BLaER1 (cell line): ENCODE measurements at regions not wholly inside any gene's neighbourhood (a gene's known extent, or its start where the extent isn't known, plus 50 kb on each side); places are given as distances from the start of the nearest gene placed in this dataset.

Source experiments
- H3K27ac ChIP-seq: shearing (Covaris generic); formaldehyde crosslinking; 2 replicates; pipeline ENCODE4 v1.8.1; 2022
- H3K27me3 ChIP-seq: shearing (Covaris generic); formaldehyde crosslinking; 2 replicates; pipeline ENCODE4 v1.8.1; 2022
- H3K36me3 ChIP-seq: shearing (Covaris generic); formaldehyde crosslinking; 2 replicates; pipeline ENCODE4 v1.8.1; 2022
- H3K4me1 ChIP-seq: shearing (Covaris generic); formaldehyde crosslinking; 2 replicates; pipeline ENCODE4 v1.8.1; 2022
- H3K4me2 ChIP-seq: shearing (Covaris generic); formaldehyde crosslinking; 2 replicates; pipeline ENCODE4 v1.8.1; 2022
- H3K4me3 ChIP-seq: shearing (Covaris generic); formaldehyde crosslinking; 2 replicates; pipeline ENCODE4 v1.8.1; 2022
- H3K9ac ChIP-seq: shearing (Covaris generic); formaldehyde crosslinking; 2 replicates; pipeline ENCODE4 v1.8.1; 2022
- H3K9me3 ChIP-seq: shearing (Covaris generic); formaldehyde crosslinking; 2 replicates; pipeline ENCODE4 v1.8.1; 2022
- H4K20me1 ChIP-seq: shearing (Covaris generic); formaldehyde crosslinking; 2 replicates; pipeline ENCODE4 v1.8.1; 2022
- Cebpa-rat ChIP-seq: shearing (Covaris generic); IDR thresholded peaks from 2 replicates; pipeline ENCODE4 v1.8.1; 2022

DNA sequence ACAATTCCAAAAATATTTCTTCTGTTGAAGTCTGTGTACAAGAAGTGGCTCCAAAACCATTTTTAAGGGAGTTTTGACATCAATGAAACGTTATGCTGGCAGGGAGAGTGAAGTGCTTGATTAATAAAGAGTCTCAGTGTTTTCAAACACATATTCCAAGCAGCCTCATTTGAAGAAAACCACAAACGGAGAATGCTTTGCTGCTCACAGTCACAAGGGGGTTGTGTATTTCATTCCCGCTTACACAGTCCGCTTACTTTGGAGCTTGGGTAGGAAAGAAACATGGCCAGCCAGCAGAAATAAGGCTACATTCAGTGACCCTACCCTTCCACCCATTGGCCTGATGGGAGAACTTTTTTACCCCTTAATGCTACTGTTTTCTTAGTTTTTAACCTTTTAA is 586.2 kb downstream of the RAB28 start:
- Histone ChIP-seq H3K4me1 (no peaks in the 10 kb centered on the region), H3K27ac (no peak overlapping the region), H4K20me1 (no peaks in the 10 kb centered on the region), H3K36me3 (no peaks in the 10 kb centered on the region), H3K9ac (no peak overlapping the region), H3K9me3 (no peaks in the 10 kb centered on the region), H3K27me3 (no peaks in the 10 kb centered on the region), H3K4me3 (no peak overlapping the region), H3K4me2 (no peak overlapping the region)
- TF ChIP-seq Cebpa-rat, result no peak

DNA sequence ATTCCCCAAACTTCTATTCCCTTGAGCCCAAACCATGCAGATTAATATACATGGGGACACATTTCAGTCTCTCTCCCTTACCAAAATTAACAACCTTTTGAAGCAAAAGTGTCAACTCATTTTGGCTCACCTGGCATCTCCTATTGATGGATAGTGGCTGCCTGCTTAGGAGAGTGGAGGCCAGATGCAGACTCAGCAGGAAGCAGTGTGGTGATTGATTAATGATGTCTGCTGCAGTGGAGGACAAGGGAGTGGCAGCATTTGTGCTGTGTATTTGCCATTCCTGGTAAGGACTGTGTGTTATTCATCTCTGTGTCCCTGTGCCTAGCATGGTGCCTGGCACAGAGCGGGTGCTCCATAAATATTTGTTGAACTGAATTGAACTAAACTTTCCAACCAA is 590.1 kb downstream of the RAB28 start:
- no peaks in the 10 kb centered on the region for H3K36me3 ChIP-seq
- no peak overlapping the region for H3K9ac ChIP-seq
- H3K4me3 ChIP-seq, result no peak overlapping the region
- H3K27ac ChIP-seq, result no peak overlapping the region
- no peaks in the 10 kb centered on the region for H3K9me3 ChIP-seq
- H3K4me1 ChIP-seq, result no peaks in the 10 kb centered on the region
- no peak for TF ChIP-seq Cebpa-rat
- H3K4me2 ChIP-seq, result no peak overlapping the region
- H4K20me1 ChIP-seq, result no peaks in the 10 kb centered on the region
- H3K27me3 ChIP-seq, result no peaks in the 10 kb centered on the region

DNA sequence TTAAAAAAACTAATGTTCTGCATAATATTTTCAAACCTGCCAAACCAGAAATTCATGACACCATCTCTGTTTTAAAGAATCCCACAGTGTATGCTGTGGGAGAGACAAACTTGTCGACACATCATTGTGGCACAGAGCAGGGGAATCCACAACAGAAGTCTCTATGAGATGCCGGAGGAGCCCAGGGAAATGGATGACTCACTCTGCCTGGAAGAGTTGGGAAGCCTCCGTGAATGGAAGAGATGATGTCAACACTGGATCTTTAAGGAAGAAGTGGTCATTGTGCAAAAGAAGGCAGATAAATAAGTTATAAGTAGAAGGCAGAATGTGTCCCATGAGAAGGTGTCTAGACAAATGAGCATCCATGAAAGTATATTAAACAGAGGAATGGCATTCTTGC is 595.1 kb downstream of the RAB28 start:
- TF ChIP-seq Cebpa-rat, result no peak
- Histone ChIP-seq H3K4me1 (no peaks in the 10 kb centered on the region), H4K20me1 (no peaks in the 10 kb centered on the region), H3K27ac (no peak overlapping the region), H3K36me3 (no peaks in the 10 kb centered on the region), H3K9ac (no peak overlapping the region), H3K27me3 (no peaks in the 10 kb centered on the region), H3K4me2 (no peak overlapping the region), H3K4me3 (no peak overlapping the region), H3K9me3 (no peaks in the 10 kb centered on the region)

DNA sequence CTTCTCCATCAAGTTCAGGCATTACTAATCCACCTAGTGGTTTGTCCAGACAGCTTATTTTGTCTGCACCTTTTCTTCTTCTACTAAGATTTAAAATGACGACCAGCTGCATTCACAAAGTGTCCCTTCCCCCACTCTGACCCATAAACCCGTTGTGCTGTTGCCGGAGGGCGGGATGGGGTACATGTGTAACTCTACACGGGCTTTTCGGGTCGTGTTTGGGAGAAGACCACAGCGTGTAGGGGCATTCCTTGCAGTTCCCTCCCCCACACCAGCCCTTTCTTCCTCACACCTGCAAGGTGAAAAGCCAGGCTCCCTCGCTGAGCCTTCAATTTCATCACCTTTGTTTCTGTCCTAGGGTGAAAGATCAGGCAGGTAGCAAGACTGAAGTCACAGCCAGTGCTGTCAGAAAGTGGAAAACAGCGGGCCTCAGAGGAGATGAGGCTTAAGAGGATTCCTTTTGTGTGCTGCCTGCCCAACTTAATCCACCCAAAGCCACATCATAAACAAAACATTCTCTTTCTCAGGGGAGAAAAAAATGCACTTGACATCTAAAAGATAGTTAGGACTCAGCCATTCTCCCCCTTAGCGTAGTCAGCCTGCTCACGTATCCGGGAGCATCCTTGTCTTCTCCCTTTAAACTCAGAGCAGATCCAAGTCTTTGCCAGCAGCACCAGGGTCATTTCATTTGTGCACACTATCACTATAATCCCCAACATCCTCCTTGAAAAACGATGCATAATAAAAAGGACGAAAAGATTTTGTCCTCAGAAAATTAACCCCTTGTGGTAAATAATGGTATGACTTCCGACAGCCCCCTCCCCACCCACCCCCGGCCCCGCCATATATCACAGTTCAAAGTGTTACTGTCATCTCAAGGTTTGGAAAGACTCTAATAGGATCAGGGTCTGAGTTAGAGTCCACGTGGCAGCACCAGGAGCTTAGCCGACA is 599.0 kb downstream of the RAB28 start:
- no peaks in the 10 kb centered on the region for H3K9me3 ChIP-seq
- H3K27me3 ChIP-seq, result no peaks in the 10 kb centered on the region
- no peak overlapping the region for H3K4me2 ChIP-seq
- no peaks in the 10 kb centered on the region for H4K20me1 ChIP-seq
- H3K4me3 ChIP-seq, result no peak overlapping the region
- no peak overlapping the region for H3K27ac ChIP-seq
- H3K4me1 ChIP-seq, result no peaks in the 10 kb centered on the region
- no peak for TF ChIP-seq Cebpa-rat
- no peak overlapping the region for H3K9ac ChIP-seq
- H3K36me3 ChIP-seq, result no peaks in the 10 kb centered on the region

DNA sequence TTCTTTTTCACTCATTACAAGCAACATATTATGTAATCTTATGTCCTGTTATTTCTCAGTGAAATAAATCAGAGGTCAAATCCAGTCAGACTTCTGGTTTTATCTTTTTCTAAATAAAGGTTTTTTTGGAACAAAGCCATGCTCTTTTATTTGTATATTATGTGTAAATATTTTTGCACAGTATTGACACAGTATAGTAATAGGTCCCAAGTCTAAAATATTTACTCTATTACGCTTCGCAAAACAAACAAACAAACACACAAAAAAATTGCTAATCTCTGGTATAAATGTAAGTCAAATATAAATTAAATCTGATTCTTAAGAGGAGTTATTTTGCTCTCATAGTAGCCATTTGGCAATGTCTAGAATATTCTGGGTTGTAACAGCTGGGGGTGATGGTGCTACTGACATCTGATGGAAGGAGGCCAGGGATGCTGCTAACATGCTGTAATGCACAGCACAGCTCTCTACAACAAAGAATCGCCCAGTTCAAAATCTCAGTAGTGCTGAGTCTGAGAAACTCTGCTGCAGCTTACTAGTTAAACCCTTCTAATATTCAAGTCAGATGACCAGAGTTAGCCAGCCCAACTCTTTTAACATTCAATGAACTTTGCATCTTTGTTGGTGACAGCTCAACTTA is 602.1 kb downstream of the RAB28 start:
- Histone ChIP-seq H3K36me3 (no peaks in the 10 kb centered on the region), H3K4me3 (no peak overlapping the region), H3K9ac (no peak overlapping the region), H4K20me1 (no peaks in the 10 kb centered on the region), H3K27ac (no peak overlapping the region), H3K4me1 (no peaks in the 10 kb centered on the region), H3K9me3 (no peaks in the 10 kb centered on the region; the same call in 1 of the 2 replicates), H3K4me2 (no peak overlapping the region), H3K27me3 (no peaks in the 10 kb centered on the region)
- no peak for TF ChIP-seq Cebpa-rat

DNA sequence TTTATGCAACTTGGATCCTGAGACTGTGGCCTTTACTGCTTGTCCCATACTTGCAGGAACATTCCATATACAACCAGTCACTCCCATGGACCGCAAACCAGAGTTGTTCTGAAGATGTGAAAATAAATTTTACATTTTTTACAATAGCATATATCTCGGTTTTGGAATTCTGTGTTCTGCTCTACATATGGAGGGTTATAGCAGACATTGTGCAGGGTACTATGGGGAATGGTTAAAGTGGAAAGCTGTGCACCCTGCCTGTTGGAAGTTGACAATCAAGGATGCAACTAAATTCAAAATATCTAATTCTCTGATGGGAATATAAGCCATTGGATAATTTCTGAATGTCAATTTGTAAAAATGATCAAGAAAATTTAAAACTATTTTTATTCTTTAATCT is 603.3 kb downstream of the RAB28 start:
- H3K36me3 ChIP-seq, result no peaks in the 10 kb centered on the region

DNA sequence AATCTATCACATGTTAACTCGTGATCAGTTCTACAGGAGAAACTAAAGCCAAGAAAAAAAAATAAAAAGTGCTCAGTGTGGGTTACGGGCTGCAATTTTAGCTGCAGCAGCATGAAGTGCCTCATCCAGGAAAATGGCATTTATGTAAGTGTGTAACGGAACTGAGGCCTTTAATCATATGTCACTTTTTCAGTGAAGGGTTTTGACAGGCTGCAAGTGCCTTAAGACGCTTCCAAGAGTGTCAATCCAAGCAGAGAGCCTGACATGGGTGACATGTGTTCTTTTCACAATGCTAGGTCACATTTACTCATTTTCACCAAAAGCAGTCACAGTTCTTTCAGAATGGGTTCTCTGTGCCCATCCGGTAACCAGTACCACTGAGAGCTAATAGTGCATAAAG is 604.6 kb downstream of the RAB28 start:
- Histone ChIP-seq H4K20me1 (no peaks in the 10 kb centered on the region), H3K27ac (no peak overlapping the region), H3K9ac (no peak overlapping the region), H3K4me2 (no peak overlapping the region), H3K27me3 (no peaks in the 10 kb centered on the region), H3K36me3 (no peaks in the 10 kb centered on the region), H3K4me3 (no peak overlapping the region), H3K4me1 (no peaks in the 10 kb centered on the region), H3K9me3 (peaks cover 5% of the 10 kb centered on the region; the same call in 1 of the 2 replicates)
- no peak for TF ChIP-seq Cebpa-rat

More for the DNA sequence above, 603.3 kb downstream of the RAB28 start:
- TF ChIP-seq Cebpa-rat, result no peak
- no peak overlapping the region for H3K4me3 ChIP-seq
- no peak overlapping the region for H3K27ac ChIP-seq
- H3K4me1 ChIP-seq, result no peaks in the 10 kb centered on the region
- no peaks in the 10 kb centered on the region for H4K20me1 ChIP-seq
- H3K9ac ChIP-seq, result no peak overlapping the region
- no peak overlapping the region for H3K4me2 ChIP-seq
- H3K27me3 ChIP-seq, result no peaks in the 10 kb centered on the region
- peaks cover 5% of the 10 kb centered on the region; the same call in 1 of the 2 replicates for H3K9me3 ChIP-seq

DNA sequence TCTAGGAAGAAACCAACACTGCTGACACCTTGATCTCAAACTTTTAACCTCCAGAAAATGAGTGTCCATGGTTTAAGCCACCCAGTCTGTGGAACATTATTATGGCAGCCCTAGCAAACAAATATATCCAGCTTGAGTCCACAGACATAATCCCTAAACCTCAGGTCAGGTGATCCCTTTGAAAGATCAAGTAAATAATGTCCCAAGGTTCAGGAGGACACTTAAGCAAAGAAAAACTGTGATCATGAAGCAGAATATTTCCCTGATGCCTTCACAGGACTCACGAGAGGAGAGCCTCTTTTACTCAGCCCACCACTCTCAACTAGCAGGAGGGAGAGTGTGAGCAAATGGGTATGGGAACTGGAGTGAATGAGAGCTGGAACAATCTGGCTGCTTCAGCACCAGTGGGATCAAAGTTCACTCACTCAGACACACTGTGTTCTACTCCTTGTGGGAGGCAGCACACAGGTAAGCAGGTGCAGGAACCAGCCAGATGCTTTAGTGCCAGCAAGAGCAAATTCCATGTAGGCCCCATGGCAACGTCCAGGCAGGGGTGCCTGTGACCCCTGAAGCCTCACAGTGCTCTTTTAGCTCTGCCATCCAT is 608.4 kb downstream of the RAB28 start:
- Histone ChIP-seq H3K4me2 (no peak overlapping the region), H4K20me1 (no peaks in the 10 kb centered on the region), H3K4me1 (no peaks in the 10 kb centered on the region), H3K27ac (no peak overlapping the region), H3K4me3 (no peak overlapping the region), H3K36me3 (no peaks in the 10 kb centered on the region), H3K9ac (no peak overlapping the region), H3K27me3 (no peaks in the 10 kb centered on the region), H3K9me3 (peaks cover 5% of the 10 kb centered on the region; the same call in 1 of the 2 replicates)
- no peak for TF ChIP-seq Cebpa-rat

DNA sequence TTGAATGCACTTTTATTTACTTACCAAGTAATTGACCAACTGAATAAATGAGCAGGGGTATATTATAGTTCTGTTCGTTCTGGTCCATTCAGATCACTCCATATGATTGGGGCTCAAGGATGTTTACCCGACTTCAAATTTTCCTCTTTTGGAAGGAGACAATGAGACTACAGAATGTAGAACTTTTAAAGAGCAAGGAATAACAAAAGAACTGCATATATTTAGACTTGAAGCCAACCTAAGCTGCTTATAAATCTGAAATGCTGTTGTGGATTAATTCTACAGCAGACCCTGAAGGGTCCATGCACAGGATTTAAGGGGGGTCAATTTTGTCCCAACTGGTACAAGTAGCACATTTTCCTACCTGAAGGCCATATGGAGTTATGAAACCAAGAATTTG is 610.8 kb downstream of the RAB28 start:
- H3K4me3 ChIP-seq, result no peak overlapping the region
- no peak overlapping the region for H3K27ac ChIP-seq
- TF ChIP-seq Cebpa-rat, result no peak
- no peaks in the 10 kb centered on the region for H3K27me3 ChIP-seq
- H3K9ac ChIP-seq, result no peak overlapping the region
- H3K36me3 ChIP-seq, result no peaks in the 10 kb centered on the region
- peaks cover 5% of the 10 kb centered on the region; the same call in 1 of the 2 replicates for H3K9me3 ChIP-seq
- no peaks in the 10 kb centered on the region for H3K4me1 ChIP-seq
- H4K20me1 ChIP-seq, result no peaks in the 10 kb centered on the region
- no peak overlapping the region for H3K4me2 ChIP-seq

DNA sequence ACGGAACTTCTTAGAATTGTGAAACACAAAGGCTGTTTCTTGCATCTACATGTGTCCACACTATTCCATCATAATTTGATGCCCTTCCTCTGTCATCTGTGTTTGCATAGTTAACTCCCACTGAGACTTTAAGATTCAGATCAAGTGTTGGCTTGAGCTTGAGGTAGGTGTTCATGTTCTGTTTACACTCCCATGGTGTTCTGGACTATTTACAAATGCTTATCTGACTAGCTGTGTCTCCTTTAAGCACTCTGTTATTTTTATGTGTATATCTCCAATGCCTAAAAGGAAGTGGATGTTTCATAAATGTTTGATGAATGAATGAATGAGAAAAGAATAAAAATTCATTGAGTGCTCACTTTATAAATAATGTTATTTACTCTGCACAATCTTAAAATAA is 622.7 kb downstream of the RAB28 start:
- TF ChIP-seq Cebpa-rat, result no peak
- no peaks in the 10 kb centered on the region for H3K4me1 ChIP-seq
- no peak overlapping the region for H3K27ac ChIP-seq
- H3K9me3 ChIP-seq, result no peaks in the 10 kb centered on the region
- H4K20me1 ChIP-seq, result no peaks in the 10 kb centered on the region
- no peak overlapping the region for H3K9ac ChIP-seq
- no peaks in the 10 kb centered on the region for H3K27me3 ChIP-seq
- no peak overlapping the region for H3K4me2 ChIP-seq
- H3K4me3 ChIP-seq, result no peak overlapping the region
- no peaks in the 10 kb centered on the region for H3K36me3 ChIP-seq
